ENCODE measurements at regions not wholly inside any gene's neighbourhood (a gene's known extent, or its start where the extent isn't known, plus 50 kb on each side); places are given as distances from the start of the nearest gene placed in this dataset.

DNA sequence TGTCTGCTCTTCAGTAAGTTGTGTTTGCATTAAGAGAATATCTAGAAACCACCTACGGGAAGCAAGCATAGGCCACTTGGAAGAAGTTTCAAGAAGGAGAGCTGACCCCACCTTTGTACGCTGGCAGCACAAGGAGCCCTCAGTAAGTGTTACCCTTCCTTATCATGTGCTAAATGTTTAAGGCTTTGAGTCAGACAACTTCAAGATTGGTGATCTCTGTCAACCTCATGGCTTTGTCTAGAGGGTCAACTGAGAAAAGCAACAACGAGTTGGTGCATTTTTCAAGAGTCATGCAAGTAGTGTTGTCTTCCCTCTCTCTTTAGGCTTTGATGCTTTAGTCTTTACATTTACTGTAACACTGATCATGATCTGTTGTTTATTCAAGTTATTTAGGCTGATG lies 53.2 kb upstream of the SPTLC3 start:
- Histone ChIP-seq H3K79me2 (ENCODE audit: control insufficient read depth, insufficient read depth, low read length) (no peaks in the 10 kb centered on the region), H3K4me2 (ENCODE audit: insufficient read depth, low read length) (no peak overlapping the region), H3K27me3 (ENCODE audit: control insufficient read depth in 2 of 2, insufficient read depth in 2 of 2, low read length in 2 of 2) (no peaks in the 10 kb centered on the region), H4K20me1 (replicated peaks; ENCODE audit: control insufficient read depth, insufficient read depth, low read length) (no peaks in the 10 kb centered on the region), H3K4me3 (no peak overlapping the region), H3K9ac (ENCODE audit: insufficient read depth in 1 of 2, low read depth in 2 of 2, low read length in 2 of 2) (no peak overlapping the region), H3K4me1 (replicated peaks in 1 of 2; ENCODE audit: control insufficient read depth in 2 of 2, insufficient read depth in 2 of 2, low read length in 2 of 2) (no peaks in the 10 kb centered on the region), H2AFZ (ENCODE audit: low read depth, low read length) (no peak overlapping the region), H3K9me3 (replicated peaks; ENCODE audit: control insufficient read depth, insufficient read depth, low read depth, low read length) (no peaks in the 10 kb centered on the region), H3K9me1 (ENCODE audit: control insufficient read depth, insufficient read depth, low read length) (no peaks in the 10 kb centered on the region), H3K36me3 (ENCODE audit: control insufficient read depth, insufficient read depth, low read length) (no peaks in the 10 kb centered on the region), H3K27ac (ENCODE audit: extremely low read depth, low read depth, low read length) (no peak overlapping the region)
- ATAC-seq: no peak
- no TSS peak for BruUV-seq (replicated peaks)
- WGBS (ENCODE audit: insufficient coverage, low coverage, missing lambda C conversion rate): 0% methylated on average over 3 of the region's 3 CpGs
- no peak for FAIRE-seq
- no peak for DNase-seq (ENCODE audit: extremely low read depth in 1 of 4, low spot score in 3 of 4)
- ChIA-PET CTCF (ENCODE audit: low intra/inter-chr PET ratio) (no interaction called here), POLR2A (no interaction called here)
- TF ChIP-seq ETV5 (CRISPR knock-in tag; IDR thresholded peaks at IDR 0.05; ENCODE audit: low read depth) (no peak), PRPF4 (IDR thresholded peaks at IDR 0.05; ENCODE audit: insufficient read depth, low read depth, low read length, poor library complexity, severe bottlenecking) (no peak), ZNF316 (IDR thresholded peaks at IDR 0.05) (no peak), CHCHD3 (CRISPR knock-in tag; IDR thresholded peaks at IDR 0.05) (no peak), KDM5B (IDR thresholded peaks at IDR 0.05; ENCODE audit: insufficient replicate concordance, low read depth, low read length) (no peak), ZBTB8A (IDR thresholded peaks at IDR 0.05; ENCODE audit: partially characterized antibody) (no peak)
- TF ChIP-seq, protein P1, sequence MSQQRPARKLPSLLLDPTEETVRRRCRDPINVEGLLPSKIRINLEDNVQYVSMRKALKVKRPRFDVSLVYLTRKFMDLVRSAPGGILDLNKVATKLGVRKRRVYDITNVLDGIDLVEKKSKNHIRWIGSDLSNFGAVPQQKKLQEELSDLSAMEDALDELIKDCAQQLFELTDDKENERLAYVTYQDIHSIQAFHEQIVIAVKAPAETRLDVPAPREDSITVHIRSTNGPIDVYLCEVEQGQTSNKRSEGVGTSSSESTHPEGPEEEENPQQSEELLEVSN (IDR thresholded peaks at IDR 0.05; ENCODE audit: borderline replicate concordance in 1 of 2, extremely low read depth in 1 of 2, insufficient read depth in 1 of 2, insufficient read length in 1 of 2, low read depth in 1 of 2, low read length in 1 of 2, poor library complexity in 1 of 2, severe bottlenecking in 1 of 2): no peak
- TF ChIP-seq, protein P2, sequence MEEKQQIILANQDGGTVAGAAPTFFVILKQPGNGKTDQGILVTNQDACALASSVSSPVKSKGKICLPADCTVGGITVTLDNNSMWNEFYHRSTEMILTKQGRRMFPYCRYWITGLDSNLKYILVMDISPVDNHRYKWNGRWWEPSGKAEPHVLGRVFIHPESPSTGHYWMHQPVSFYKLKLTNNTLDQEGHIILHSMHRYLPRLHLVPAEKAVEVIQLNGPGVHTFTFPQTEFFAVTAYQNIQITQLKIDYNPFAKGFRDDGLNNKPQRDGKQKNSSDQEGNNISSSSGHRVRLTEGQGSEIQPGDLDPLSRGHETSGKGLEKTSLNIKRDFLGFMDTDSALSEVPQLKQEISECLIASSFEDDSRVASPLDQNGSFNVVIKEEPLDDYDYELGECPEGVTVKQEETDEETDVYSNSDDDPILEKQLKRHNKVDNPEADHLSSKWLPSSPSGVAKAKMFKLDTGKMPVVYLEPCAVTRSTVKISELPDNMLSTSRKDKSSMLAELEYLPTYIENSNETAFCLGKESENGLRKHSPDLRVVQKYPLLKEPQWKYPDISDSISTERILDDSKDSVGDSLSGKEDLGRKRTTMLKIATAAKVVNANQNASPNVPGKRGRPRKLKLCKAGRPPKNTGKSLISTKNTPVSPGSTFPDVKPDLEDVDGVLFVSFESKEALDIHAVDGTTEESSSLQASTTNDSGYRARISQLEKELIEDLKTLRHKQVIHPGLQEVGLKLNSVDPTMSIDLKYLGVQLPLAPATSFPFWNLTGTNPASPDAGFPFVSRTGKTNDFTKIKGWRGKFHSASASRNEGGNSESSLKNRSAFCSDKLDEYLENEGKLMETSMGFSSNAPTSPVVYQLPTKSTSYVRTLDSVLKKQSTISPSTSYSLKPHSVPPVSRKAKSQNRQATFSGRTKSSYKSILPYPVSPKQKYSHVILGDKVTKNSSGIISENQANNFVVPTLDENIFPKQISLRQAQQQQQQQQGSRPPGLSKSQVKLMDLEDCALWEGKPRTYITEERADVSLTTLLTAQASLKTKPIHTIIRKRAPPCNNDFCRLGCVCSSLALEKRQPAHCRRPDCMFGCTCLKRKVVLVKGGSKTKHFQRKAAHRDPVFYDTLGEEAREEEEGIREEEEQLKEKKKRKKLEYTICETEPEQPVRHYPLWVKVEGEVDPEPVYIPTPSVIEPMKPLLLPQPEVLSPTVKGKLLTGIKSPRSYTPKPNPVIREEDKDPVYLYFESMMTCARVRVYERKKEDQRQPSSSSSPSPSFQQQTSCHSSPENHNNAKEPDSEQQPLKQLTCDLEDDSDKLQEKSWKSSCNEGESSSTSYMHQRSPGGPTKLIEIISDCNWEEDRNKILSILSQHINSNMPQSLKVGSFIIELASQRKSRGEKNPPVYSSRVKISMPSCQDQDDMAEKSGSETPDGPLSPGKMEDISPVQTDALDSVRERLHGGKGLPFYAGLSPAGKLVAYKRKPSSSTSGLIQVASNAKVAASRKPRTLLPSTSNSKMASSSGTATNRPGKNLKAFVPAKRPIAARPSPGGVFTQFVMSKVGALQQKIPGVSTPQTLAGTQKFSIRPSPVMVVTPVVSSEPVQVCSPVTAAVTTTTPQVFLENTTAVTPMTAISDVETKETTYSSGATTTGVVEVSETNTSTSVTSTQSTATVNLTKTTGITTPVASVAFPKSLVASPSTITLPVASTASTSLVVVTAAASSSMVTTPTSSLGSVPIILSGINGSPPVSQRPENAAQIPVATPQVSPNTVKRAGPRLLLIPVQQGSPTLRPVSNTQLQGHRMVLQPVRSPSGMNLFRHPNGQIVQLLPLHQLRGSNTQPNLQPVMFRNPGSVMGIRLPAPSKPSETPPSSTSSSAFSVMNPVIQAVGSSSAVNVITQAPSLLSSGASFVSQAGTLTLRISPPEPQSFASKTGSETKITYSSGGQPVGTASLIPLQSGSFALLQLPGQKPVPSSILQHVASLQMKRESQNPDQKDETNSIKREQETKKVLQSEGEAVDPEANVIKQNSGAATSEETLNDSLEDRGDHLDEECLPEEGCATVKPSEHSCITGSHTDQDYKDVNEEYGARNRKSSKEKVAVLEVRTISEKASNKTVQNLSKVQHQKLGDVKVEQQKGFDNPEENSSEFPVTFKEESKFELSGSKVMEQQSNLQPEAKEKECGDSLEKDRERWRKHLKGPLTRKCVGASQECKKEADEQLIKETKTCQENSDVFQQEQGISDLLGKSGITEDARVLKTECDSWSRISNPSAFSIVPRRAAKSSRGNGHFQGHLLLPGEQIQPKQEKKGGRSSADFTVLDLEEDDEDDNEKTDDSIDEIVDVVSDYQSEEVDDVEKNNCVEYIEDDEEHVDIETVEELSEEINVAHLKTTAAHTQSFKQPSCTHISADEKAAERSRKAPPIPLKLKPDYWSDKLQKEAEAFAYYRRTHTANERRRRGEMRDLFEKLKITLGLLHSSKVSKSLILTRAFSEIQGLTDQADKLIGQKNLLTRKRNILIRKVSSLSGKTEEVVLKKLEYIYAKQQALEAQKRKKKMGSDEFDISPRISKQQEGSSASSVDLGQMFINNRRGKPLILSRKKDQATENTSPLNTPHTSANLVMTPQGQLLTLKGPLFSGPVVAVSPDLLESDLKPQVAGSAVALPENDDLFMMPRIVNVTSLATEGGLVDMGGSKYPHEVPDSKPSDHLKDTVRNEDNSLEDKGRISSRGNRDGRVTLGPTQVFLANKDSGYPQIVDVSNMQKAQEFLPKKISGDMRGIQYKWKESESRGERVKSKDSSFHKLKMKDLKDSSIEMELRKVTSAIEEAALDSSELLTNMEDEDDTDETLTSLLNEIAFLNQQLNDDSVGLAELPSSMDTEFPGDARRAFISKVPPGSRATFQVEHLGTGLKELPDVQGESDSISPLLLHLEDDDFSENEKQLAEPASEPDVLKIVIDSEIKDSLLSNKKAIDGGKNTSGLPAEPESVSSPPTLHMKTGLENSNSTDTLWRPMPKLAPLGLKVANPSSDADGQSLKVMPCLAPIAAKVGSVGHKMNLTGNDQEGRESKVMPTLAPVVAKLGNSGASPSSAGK (IDR thresholded peaks at IDR 0.05): no peak
- intact Hi-C loops (cut with micrococcal nuclease): no loop called here
- in situ Hi-C loops (cut with MboI): no loop called here
